Sigmoid colon (tissue), 6 donors: ENCODE measurements at regions not wholly inside any gene's neighbourhood (a gene's known extent, or its start where the extent isn't known, plus 50 kb on each side); places are given as distances from the start of the nearest gene placed in this dataset.

Experiments used
- DNase-seq: peaks from one replicate; pipeline ENCODE4 v3.0.0-alpha.2; 2019
- H3K27ac ChIP-seq, 4 donors: fragments of 200-600 bp; sonication (generic); one replicate each; pipeline ENCODE4 v1.5.1; 2016 to 2019; ENCODE audit warnings: mild to moderate bottlenecking in 1 of 4
- H3K27me3 ChIP-seq, 3 donors: fragments of 200-600 bp; sonication (generic); one replicate each; pipeline ENCODE4 v1.5.1; 2019; ENCODE audit warnings: mild to moderate bottlenecking in 1 of 3
- H3K36me3 ChIP-seq, 4 donors: fragments of 200-600 bp; sonication (generic); one replicate each; pipeline ENCODE4 v1.5.1; 2016 to 2019
- H3K4me1 ChIP-seq, 4 donors: fragments of 200-600 bp; sonication (generic); one replicate each; pipeline ENCODE4 v1.5.1; 2017 to 2019
- H3K4me3 ChIP-seq, 4 donors: fragments of 200-600 bp; sonication (generic); one replicate each; pipeline ENCODE4 v1.5.1; 2017 to 2019; ENCODE audit warnings: mild to moderate bottlenecking in 2 of 4, moderate library complexity in 1 of 4
- H3K9me3 ChIP-seq, 4 donors: fragments of 200-600 bp in 3 of 4; sonication (generic) in 3 of 4; one replicate each; pipeline versions ENCODE4 v1.5.1 to v1.6.1; 2013 to 2019
- CTCF ChIP-seq, 4 experiments: fragments of 450-650 bp in 3 of 4; fragments of 200-600 bp in 1 of 4; IDR thresholded peaks; one replicate each; pipeline ENCODE4 v1.5.1; 2016 to 2019; ENCODE audit warnings: antibody characterized with exemption in 4 of 4, mild to moderate bottlenecking in 3 of 4, moderate library complexity in 2 of 4
- EP300 ChIP-seq, 4 donors: sonication (generic); formaldehyde crosslinking; IDR thresholded peaks; one replicate each; pipeline ENCODE4 v1.6.1; 2017; ENCODE audit warnings: antibody characterized with exemption in 4 of 4
- POLR2A ChIP-seq, 2 donors: fragments of 450-650 bp; IDR thresholded peaks; one replicate each; pipeline ENCODE4 v1.6.1; 2016; ENCODE audit warnings: antibody characterized with exemption in 2 of 2, mild to moderate bottlenecking in 2 of 2, moderate library complexity in 2 of 2
- POLR2AphosphoS5 ChIP-seq, 4 donors: sonication (generic); formaldehyde crosslinking; IDR thresholded peaks; one replicate each; pipeline ENCODE4 v1.6.1; 2017; ENCODE audit warnings: antibody characterized with exemption in 4 of 4
- WGBS, 2 donors: extraction: QIAGEN DNeasy Blood & Tissue Kit; methylation state at CpG; one replicate each; pipeline ENCODE4 v1.1.7; 2013; 5-methylcytosine and 5-hydroxymethylcytosine counted together
- intact Hi-C: fragments of 100-400 bp; cut with DNase I; formaldehyde crosslinking; loops from one replicate; pipeline ENCODE4 v1.15.1; 2023
- donor health status: healthy with polysubstance abuse.
- donor health status: healthy.

GRCh38 chr7:41796331-41796730 lies 93.4 kb upstream of the INHBA start:
- Histone ChIP-seq H3K9me3 (no peaks in the 10 kb centered on the region), H3K4me3 (no peak overlapping the region), H3K36me3 (no peaks in the 10 kb centered on the region), H3K4me1 (no peaks in the 10 kb centered on the region), H3K27me3 (no peaks in the 10 kb centered on the region), H3K27ac (no peak overlapping the region)
- intact Hi-C loops = no loop called here
- no peak for DNase-seq
- no peak for TF ChIP-seq POLR2A (IDR thresholded peaks at IDR 0.05)
- no peak for TF ChIP-seq EP300 (IDR thresholded peaks at IDR 0.05)
- no peak for TF ChIP-seq CTCF (IDR thresholded peaks at IDR 0.05)
- TF ChIP-seq POLR2AphosphoS5 (IDR thresholded peaks at IDR 0.05) = no peak

GRCh38 chr7:41795276-41795833 lies 92.5 kb upstream of the INHBA start:
- TF ChIP-seq EP300 (IDR thresholded peaks at IDR 0.05) = no peak
- Histone ChIP-seq H3K4me1 (no peaks in the 10 kb centered on the region), H3K27ac (no peak overlapping the region), H3K4me3 (no peak overlapping the region), H3K27me3 (no peaks in the 10 kb centered on the region), H3K36me3 (no peaks in the 10 kb centered on the region), H3K9me3 (no peaks in the 10 kb centered on the region)
- WGBS, 2 donors = 66 to 77% methylated on average over 6 of the region's 6 CpGs
- intact Hi-C loops = no loop called here
- DNase-seq = no peak

GRCh38 chr7:41793556-41793955 lies 90.7 kb upstream of the INHBA start:
- Histone ChIP-seq H3K4me1 (no peaks in the 10 kb centered on the region), H3K36me3 (no peaks in the 10 kb centered on the region), H3K27ac (no peak overlapping the region), H3K4me3 (no peak overlapping the region), H3K9me3 (no peaks in the 10 kb centered on the region), H3K27me3 (no peaks in the 10 kb centered on the region)
- TF ChIP-seq EP300 (IDR thresholded peaks at IDR 0.05) = no peak
- TF ChIP-seq POLR2A (IDR thresholded peaks at IDR 0.05) = no peak
- no peak for TF ChIP-seq POLR2AphosphoS5 (IDR thresholded peaks at IDR 0.05)
- TF ChIP-seq CTCF (IDR thresholded peaks at IDR 0.05) = no peak
- DNase-seq = no peak
- intact Hi-C loops = no loop called here

GRCh38 chr7:41792120-41792519 lies 89.2 kb upstream of the INHBA start:
- no peaks in the 10 kb centered on the region for H3K9me3 ChIP-seq
- no peak overlapping the region for H3K27ac ChIP-seq
- DNase-seq = no peak
- intact Hi-C loops = no loop called here
- H3K36me3 ChIP-seq = no peaks in the 10 kb centered on the region
- H3K4me1 ChIP-seq = peaks cover 0 to 5% (median 0%) of the 10 kb centered on the region in 4 donors
- H3K4me3 ChIP-seq = no peak overlapping the region
- H3K27me3 ChIP-seq = no peaks in the 10 kb centered on the region
- TF ChIP-seq EP300 (IDR thresholded peaks at IDR 0.05) = no peak
- no peak for TF ChIP-seq CTCF (IDR thresholded peaks at IDR 0.05)
- TF ChIP-seq POLR2AphosphoS5 (IDR thresholded peaks at IDR 0.05) = no peak
- no peak for TF ChIP-seq POLR2A (IDR thresholded peaks at IDR 0.05)
- 95 to 97% methylated on average over 5 of the region's 5 CpGs for WGBS, 2 donors

GRCh38 chr7:41788556-41788955 lies 85.7 kb upstream of the INHBA start:
- no peaks in the 10 kb centered on the region for H3K36me3 ChIP-seq

More at GRCh38 chr7:41788556-41788955, 85.7 kb upstream of the INHBA start:
- DNase-seq = no peak
- H3K9me3 ChIP-seq = no peaks in the 10 kb centered on the region
- H3K27ac ChIP-seq = no peak overlapping the region
- H3K4me3 ChIP-seq = no peak overlapping the region
- H3K4me1 ChIP-seq = peaks cover 0 to 5% (median 0%) of the 10 kb centered on the region in 4 donors
- TF ChIP-seq POLR2AphosphoS5 (IDR thresholded peaks at IDR 0.05) (no peak), EP300 (IDR thresholded peaks at IDR 0.05) (no peak), CTCF (IDR thresholded peaks at IDR 0.05) (no peak), POLR2A (IDR thresholded peaks at IDR 0.05) (no peak)
- whole genome bisulfite sequencing, 2 donors = 93 to 96% methylated on average over 3 of the region's 3 CpGs
- H3K27me3 ChIP-seq = no peaks in the 10 kb centered on the region
- intact Hi-C loops = no loop called here
